CD4-positive, alpha-beta T cell (primary cell): ENCODE measurements at regions not wholly inside any gene's neighbourhood (a gene's known extent, or its start where the extent isn't known, plus 50 kb on each side); places are given as distances from the start of the nearest gene placed in this dataset.

Experiments used
- ATAC-seq: fragments of 200-7000 bp; cut with Tn5 transposase; one replicate; pipeline ENCODE4 v1.10.0; 2022; ENCODE audit warnings: mild to moderate bottlenecking; ENCODE audit not compliant: poor library complexity
- CTCF ChIA-PET: fragments of 350-600 bp; sonication (Branson Sonifier 250); formaldehyde crosslinking; loops from one replicate; lab custom pipeline; 2021; ENCODE audit warnings: antibody characterized with exemption, inconsistent platforms; lab: Charles Lee
- POLR2A ChIA-PET: fragments of 350-600 bp; sonication (Branson Sonifier 250); formaldehyde crosslinking; loops from one replicate; lab custom pipeline; 2021; ENCODE audit warnings: antibody characterized with exemption, inconsistent platforms; lab: Charles Lee
- DNase-seq, 14 experiments: peaks; one replicate each; pipeline ENCODE4 v3.0.0-alpha.2; 2013 to 2020; ENCODE audit warnings: mixed read lengths in 2 of 14
- H3K27ac ChIP-seq, 2 donors: one replicate each; pipeline versions ENCODE4 v1.5.1 to v1.7.0; 2013; ENCODE audit warnings: low read length in 2 of 2, low read depth in 1 of 2, mild to moderate bottlenecking in 1 of 2
- H3K27me3 ChIP-seq, 2 experiments: 1 replicate in 1 of 2; 2 replicates in 1 of 2; pipeline versions ENCODE4 v1.6.1 to v1.7.0; 2013; ENCODE audit warnings: low read length in 2 of 2, control low read depth in 1 of 2, mild to moderate bottlenecking in 1 of 2, moderate library complexity in 1 of 2; ENCODE audit not compliant: insufficient read depth in 2 of 2, control insufficient read depth in 1 of 2
- H3K36me3 ChIP-seq: one replicate; pipeline ENCODE4 v1.6.1; 2013; ENCODE audit warnings: low read length, control low read depth; ENCODE audit not compliant: insufficient read depth
- H3K4me1 ChIP-seq: one replicate; pipeline ENCODE4 v1.6.1; 2013; ENCODE audit warnings: low read length, control low read depth; ENCODE audit not compliant: insufficient read depth
- H3K4me3 ChIP-seq: one replicate; pipeline ENCODE4 v1.5.1; 2013; ENCODE audit warnings: mild to moderate bottlenecking, low read length, moderate library complexity
- H3K9me3 ChIP-seq, 2 experiments: 1 replicate in 1 of 2; 2 replicates in 1 of 2; pipeline versions ENCODE4 v1.6.1 to v1.7.0; 2013; ENCODE audit warnings: low read length in 2 of 2, mild to moderate bottlenecking in 2 of 2, control low read depth in 1 of 2, moderate library complexity in 1 of 2; ENCODE audit not compliant: control insufficient read depth in 1 of 2, insufficient read depth in 1 of 2
- H3K27ac Mint-ChIP-seq: one replicate; pipeline ENCODE4 v1.8.0; 2020; ENCODE audit warnings: mixed read lengths
- H3K27me3 Mint-ChIP-seq: one replicate; pipeline ENCODE4 v1.8.0; 2021; ENCODE audit warnings: mixed read lengths
- H3K36me3 Mint-ChIP-seq: one replicate; pipeline ENCODE4 v1.8.0; 2021; ENCODE audit warnings: low read depth, mixed read lengths
- H3K4me1 Mint-ChIP-seq: one replicate; pipeline ENCODE4 v1.8.0; 2021; ENCODE audit warnings: low read depth, mixed read lengths
- H3K4me3 Mint-ChIP-seq: one replicate; pipeline ENCODE4 v1.8.0; 2020; ENCODE audit warnings: mild to moderate bottlenecking, mixed read lengths
- H3K9me3 Mint-ChIP-seq: one replicate; pipeline ENCODE4 v1.8.0; 2020; ENCODE audit warnings: mixed read lengths
- CTCF ChIP-seq: fragments of 200-600 bp; IDR thresholded peaks from one replicate; pipeline ENCODE4 v1.8.0; 2022; ENCODE audit warnings: antibody characterized with exemption, mild to moderate bottlenecking
- intact Hi-C, 2 experiments: fragments of 100-400 bp; cut with DNase I in 1 of 2; cut with micrococcal nuclease in 1 of 2; formaldehyde crosslinking; loops; one replicate each; pipeline versions ENCODE4 v1.15.1 to v1.9.0; 2023 to 2025; cut with DNase I, micrococcal nuclease

- POLR2A ChIA-PET, result no interaction called here
Observed at GRCh38 chr1:59133997-59134396, 162.9 kb upstream of the FGGY start.

GRCh38 chr1:59135761-59136255 lies 161.1 kb upstream of the FGGY start:
- no peak for ATAC-seq
- Histone ChIP-seq H3K27me3 (no peaks in the 10 kb centered on the region), H3K9me3 (no peaks in the 10 kb centered on the region), H3K27ac (no peak overlapping the region), H3K36me3 (no peaks in the 10 kb centered on the region), H3K4me3 (no peak overlapping the region), H3K4me1 (no peaks in the 10 kb centered on the region)
- no peak for TF ChIP-seq CTCF
- H3K9me3 Mint-ChIP-seq, result no peaks in the 10 kb centered on the region
- DNase-seq, result no peak
- H3K27ac Mint-ChIP-seq, result no peak overlapping the region
- no peak overlapping the region for H3K4me3 Mint-ChIP-seq
- intact Hi-C loops, result no loop called here
- H3K36me3 Mint-ChIP-seq, result no peaks in the 10 kb centered on the region
- H3K4me1 Mint-ChIP-seq, result peaks cover 8% of the 10 kb centered on the region
- ChIA-PET CTCF (no interaction called here), POLR2A (no interaction called here)
- H3K27me3 Mint-ChIP-seq, result no peaks in the 10 kb centered on the region

More at GRCh38 chr1:59133997-59134396, 162.9 kb upstream of the FGGY start:
- peaks cover 8% of the 10 kb centered on the region for H3K4me1 Mint-ChIP-seq
- Histone ChIP-seq H3K9me3 (no peaks in the 10 kb centered on the region), H3K27me3 (no peaks in the 10 kb centered on the region), H3K4me3 (no peak overlapping the region), H3K4me1 (no peaks in the 10 kb centered on the region), H3K27ac (no peak overlapping the region), H3K36me3 (no peaks in the 10 kb centered on the region)
- H3K27ac Mint-ChIP-seq, result no peak overlapping the region
- intact Hi-C loops, result no loop called here
- no peaks in the 10 kb centered on the region for H3K9me3 Mint-ChIP-seq
- TF ChIP-seq CTCF, result no peak
- ATAC-seq (no peak), DNase-seq (no peak)
- CTCF ChIA-PET, result interaction anchor here (1.2 kb wide), 1 partner anchor 12 kb away, joined by 3 read pairs; no protein-coding TSS in a partner anchor
- H3K36me3 Mint-ChIP-seq, result no peaks in the 10 kb centered on the region
- H3K27me3 Mint-ChIP-seq, result no peaks in the 10 kb centered on the region
- no peak overlapping the region for H3K4me3 Mint-ChIP-seq

GRCh38 chr1:59136541-59137275 lies 160.2 kb upstream of the FGGY start:
- DNase-seq (no peak), ATAC-seq (no peak)
- Mint-ChIP-seq H3K36me3 (no peaks in the 10 kb centered on the region), H3K9me3 (no peaks in the 10 kb centered on the region), H3K27me3 (no peaks in the 10 kb centered on the region), H3K4me3 (no peak overlapping the region), H3K27ac (no peak overlapping the region), H3K4me1 (peaks cover 8% of the 10 kb centered on the region)
- ChIA-PET POLR2A (no interaction called here), CTCF (no interaction called here)
- TF ChIP-seq CTCF, result no peak
- Histone ChIP-seq H3K27me3 (no peaks in the 10 kb centered on the region), H3K4me3 (no peak overlapping the region), H3K27ac (no peak overlapping the region), H3K9me3 (no peaks in the 10 kb centered on the region), H3K4me1 (no peaks in the 10 kb centered on the region), H3K36me3 (no peaks in the 10 kb centered on the region)
- intact Hi-C loops, result no loop called here
